NCI-H2196 (cell line): ENCODE measurements at regions not wholly inside any gene's neighbourhood (a gene's known extent, or its start where the extent isn't known, plus 50 kb on each side); places are given as distances from the start of the nearest gene placed in this dataset.

Experiments
- DNase-seq: peaks from one replicate; lab custom pipeline; 2025; ENCODE audit not compliant: unreplicated experiment; lab: John Stamatoyannopoulos, UW

GRCh38 chr18:29191263-29191662, 1014.3 kb upstream of the CDH2 start:
- DNase-seq: no peak

- DNase-seq: no peak
These were observed 1011.8 kb upstream of the CDH2 start for GRCh38 chr18:29188760-29189159.

GRCh38 chr18:29185801-29186200, 1008.9 kb upstream of the CDH2 start:
- no peak for DNase-seq

GRCh38 chr18:29184654-29185053, 1007.7 kb upstream of the CDH2 start:
- no peak for DNase-seq

- DNase-seq: no peak
These were observed 1004.4 kb upstream of the CDH2 start for GRCh38 chr18:29181151-29181901.

- DNase-seq: no peak
These were observed 999.8 kb upstream of the CDH2 start for GRCh38 chr18:29176681-29177080.

GRCh38 chr18:29174891-29175290, 998.0 kb upstream of the CDH2 start:
- no peak for DNase-seq

- no peak for DNase-seq
These were observed 995.8 kb upstream of the CDH2 start for GRCh38 chr18:29172756-29173067.

GRCh38 chr18:29171892-29172755, 995.2 kb upstream of the CDH2 start:
- DNase-seq: no peak

- no peak for DNase-seq
These were observed 992.7 kb upstream of the CDH2 start for GRCh38 chr18:29169599-29169998.

GRCh38 chr18:29164993-29165599, 988.2 kb upstream of the CDH2 start:
- no peak for DNase-seq

GRCh38 chr18:29164020-29164706, 987.2 kb upstream of the CDH2 start:
- no peak for DNase-seq

- no peak for DNase-seq
These were observed 986.7 kb upstream of the CDH2 start for GRCh38 chr18:29163596-29163995.

GRCh38 chr18:29161429-29161828, 984.5 kb upstream of the CDH2 start:
- no peak for DNase-seq

GRCh38 chr18:29160170-29160569, 983.2 kb upstream of the CDH2 start:
- no peak for DNase-seq

- no peak for DNase-seq
These were observed 981.0 kb upstream of the CDH2 start for GRCh38 chr18:29157905-29158304.

GRCh38 chr18:29157057-29157780, 980.3 kb upstream of the CDH2 start:
- no peak for DNase-seq

GRCh38 chr18:29156531-29156930, 979.6 kb upstream of the CDH2 start:
- DNase-seq: no peak

GRCh38 chr18:29154758-29155725, 978.1 kb upstream of the CDH2 start:
- no peak for DNase-seq
